HEK293 (cell line): ENCODE measurements at regions not wholly inside any gene's neighbourhood (a gene's known extent, or its start where the extent isn't known, plus 50 kb on each side); places are given as distances from the start of the nearest gene placed in this dataset.

Experiments
- CTCF ChIA-PET: fragments of 350-600 bp; formaldehyde crosslinking; extraction: SDS; loops from one replicate; lab custom pipeline; 2021; ENCODE audit warnings: antibody characterized with exemption; lab: Yijun Ruan, JAX
- POLR2A ChIA-PET: fragments of 300-600 bp; formaldehyde crosslinking; extraction: SDS; loops from one replicate; lab custom pipeline; 2020; ENCODE audit warnings: antibody characterized with exemption, inconsistent platforms; lab: Yijun Ruan, JAX
- H3K27ac ChIP-seq: fragments of 200-500 bp; sonication (Bioruptor generic); 2 replicates; pipeline ENCODE4 v1.5.1; 2014; ENCODE audit warnings: low read depth, low read length, control low read depth, inconsistent platforms; ENCODE audit errors: extremely low read depth
- H3K36me3 ChIP-seq, 2 experiments: fragments of 200-500 bp in 1 of 2; sonication (Bioruptor generic) in 1 of 2; 1 replicate in 1 of 2; 2 replicates in 1 of 2; pipeline ENCODE4 v1.5.1; 2014 to 2017; ENCODE audit warnings: inconsistent platforms in 2 of 2, low read length in 2 of 2; ENCODE audit not compliant: control insufficient read depth in 2 of 2, insufficient read depth in 1 of 2
- H3K4me1 ChIP-seq: fragments of 200-500 bp; sonication (Bioruptor generic); 2 replicates; pipeline ENCODE4 v1.5.1; 2014; ENCODE audit warnings: mild to moderate bottlenecking, low read length, inconsistent platforms; ENCODE audit not compliant: control insufficient read depth, insufficient read depth
- H3K4me3 ChIP-seq: 2 replicates; pipeline ENCODE4 v1.5.1; 2011; ENCODE audit warnings: low read depth, mild to moderate bottlenecking, control low read depth, low read length, moderate library complexity
- H3K9me3 ChIP-seq: fragments of 200-500 bp; sonication (Bioruptor generic); 2 replicates; pipeline ENCODE4 v1.5.1; 2014; ENCODE audit warnings: low read depth, low read length, inconsistent platforms; ENCODE audit not compliant: control insufficient read depth, insufficient read depth
- ATF2 ChIP-seq: fragments of 450-650 bp; formaldehyde crosslinking; IDR thresholded peaks from 2 replicates; pipeline ENCODE4 v1.5.1; 2016; ENCODE audit warnings: missing biosample characterization, missing genetic modification characterization, low read depth
- IKZF3 ChIP-seq: fragments of 450-650 bp; IDR thresholded peaks from 2 replicates; pipeline ENCODE4 v1.5.0; 2018; ENCODE audit warnings: missing biosample characterization, mild to moderate bottlenecking, missing genetic modification characterization, moderate library complexity
- OSR2 ChIP-seq: fragments of 450-650 bp; formaldehyde crosslinking; IDR thresholded peaks from 2 replicates; pipeline ENCODE4 v1.5.1; 2016; ENCODE audit warnings: missing biosample characterization, missing genetic modification characterization
- OVOL3 ChIP-seq: fragments of 450-650 bp; formaldehyde crosslinking; IDR thresholded peaks from 2 replicates; pipeline ENCODE4 v1.5.1; 2016; ENCODE audit warnings: missing biosample characterization, missing genetic modification characterization
- REST ChIP-seq: fragments of 450-650 bp; formaldehyde crosslinking; IDR thresholded peaks from 2 replicates; pipeline ENCODE4 v1.5.1; 2016; ENCODE audit warnings: missing biosample characterization, missing genetic modification characterization
- SCRT2 ChIP-seq: fragments of 450-650 bp; formaldehyde crosslinking; IDR thresholded peaks from 2 replicates; pipeline ENCODE4 v1.5.1; 2016; ENCODE audit warnings: missing biosample characterization, missing genetic modification characterization
- TCF7L2 ChIP-seq: IDR thresholded peaks from 2 replicates; pipeline ENCODE4 v1.6.1; 2011; ENCODE audit warnings: low read depth, mild to moderate bottlenecking, inconsistent platforms, low read length, moderate library complexity, borderline replicate concordance
- TRIM28 ChIP-seq: IDR thresholded peaks from 2 replicates; pipeline ENCODE4 v1.6.1; 2011; ENCODE audit warnings: low read length, control low read depth, borderline replicate concordance
- ZNF114 ChIP-seq: fragments of 450-650 bp; formaldehyde crosslinking; IDR thresholded peaks from 2 replicates; pipeline ENCODE4 v1.5.0; 2017; ENCODE audit warnings: missing biosample characterization, missing genetic modification characterization
- ZNF18 ChIP-seq: fragments of 450-650 bp; formaldehyde crosslinking; IDR thresholded peaks from 2 replicates; pipeline ENCODE4 v1.5.1; 2016; ENCODE audit warnings: missing biosample characterization, missing genetic modification characterization
- ZNF239 ChIP-seq: fragments of 450-650 bp; formaldehyde crosslinking; IDR thresholded peaks from 2 replicates; pipeline ENCODE4 v1.5.1; 2016; ENCODE audit warnings: missing biosample characterization, missing genetic modification characterization
- ZNF280D ChIP-seq: fragments of 450-650 bp; formaldehyde crosslinking; IDR thresholded peaks from 2 replicates; pipeline ENCODE4 v1.5.1; 2016; ENCODE audit warnings: missing biosample characterization, missing genetic modification characterization
- ZNF521 ChIP-seq: fragments of 450-650 bp; formaldehyde crosslinking; IDR thresholded peaks from 2 replicates; pipeline ENCODE4 v1.5.1; 2017; ENCODE audit warnings: missing biosample characterization, mild to moderate bottlenecking, missing genetic modification characterization
- ZNF555 ChIP-seq: fragments of 450-650 bp; formaldehyde crosslinking; conservative IDR thresholded peaks from 2 replicates; pipeline ENCODE4 v1.5.1; 2017; ENCODE audit warnings: missing biosample characterization, mild to moderate bottlenecking, missing genetic modification characterization, inconsistent platforms
- ZNF624 ChIP-seq: fragments of 450-650 bp; formaldehyde crosslinking; IDR thresholded peaks from 2 replicates; pipeline ENCODE4 v1.5.1; 2017; ENCODE audit warnings: missing biosample characterization, missing genetic modification characterization
- ZNF639 ChIP-seq: fragments of 450-650 bp; formaldehyde crosslinking; IDR thresholded peaks from 2 replicates; pipeline ENCODE4 v1.5.1; 2016; ENCODE audit warnings: missing biosample characterization, missing genetic modification characterization
- ZNF830 ChIP-seq: fragments of 450-650 bp; IDR thresholded peaks from 2 replicates; pipeline ENCODE4 v1.5.0; 2018; ENCODE audit warnings: missing biosample characterization, missing genetic modification characterization, low read depth, mild to moderate bottlenecking, moderate library complexity

- ChIA-PET CTCF (interaction anchor here (0.5 kb wide), 1 partner anchor 124 kb away, joined by 3 read pairs; no protein-coding TSS in a partner anchor), POLR2A (interaction anchor here (1.0 to 1.1 kb wide), 2 partner anchors 10 to 119 kb away, joined by 3 read pairs; no protein-coding TSS in a partner anchor)
- no peak overlapping the region for H3K27ac ChIP-seq
- H3K9me3 ChIP-seq, result no peaks in the 10 kb centered on the region
- H3K4me1 ChIP-seq, result 0 out of 2 replicates have a peak, but pooled peaks cover 2% of the 10 kb centered on the region
- TF ChIP-seq OSR2 (tag by site-specific recombination) (no peak), ZNF555 (tag by site-specific recombination) (no peak), REST (tag by site-specific recombination) (no peak), ZNF18 (tag by site-specific recombination) (no peak), ZNF280D (tag by site-specific recombination) (no peak), IKZF3 (tag by site-specific recombination) (no peak), ZNF114 (no peak), TRIM28 (no peak), OVOL3 (tag by site-specific recombination) (no peak), SCRT2 (tag by site-specific recombination) (no peak), TCF7L2 (no peak), ATF2 (tag by site-specific recombination) (no peak), ZNF624 (tag by site-specific recombination) (no peak), ZNF239 (tag by site-specific recombination) (no peak), ZNF830 (tag by site-specific recombination) (no peak), ZNF639 (tag by site-specific recombination) (no peak), ZNF521 (tag by site-specific recombination) (no peak)
- H3K4me3 ChIP-seq, result no peak overlapping the region
- no peaks in the 10 kb centered on the region for H3K36me3 ChIP-seq
Measured at GRCh38 chr15:62922514-62922913, 120.0 kb upstream of the TPM1 start.
